ENCODE measurements at regions not wholly inside any gene's neighbourhood (a gene's known extent, or its start where the extent isn't known, plus 50 kb on each side); places are given as distances from the start of the nearest gene placed in this dataset.

DNA sequence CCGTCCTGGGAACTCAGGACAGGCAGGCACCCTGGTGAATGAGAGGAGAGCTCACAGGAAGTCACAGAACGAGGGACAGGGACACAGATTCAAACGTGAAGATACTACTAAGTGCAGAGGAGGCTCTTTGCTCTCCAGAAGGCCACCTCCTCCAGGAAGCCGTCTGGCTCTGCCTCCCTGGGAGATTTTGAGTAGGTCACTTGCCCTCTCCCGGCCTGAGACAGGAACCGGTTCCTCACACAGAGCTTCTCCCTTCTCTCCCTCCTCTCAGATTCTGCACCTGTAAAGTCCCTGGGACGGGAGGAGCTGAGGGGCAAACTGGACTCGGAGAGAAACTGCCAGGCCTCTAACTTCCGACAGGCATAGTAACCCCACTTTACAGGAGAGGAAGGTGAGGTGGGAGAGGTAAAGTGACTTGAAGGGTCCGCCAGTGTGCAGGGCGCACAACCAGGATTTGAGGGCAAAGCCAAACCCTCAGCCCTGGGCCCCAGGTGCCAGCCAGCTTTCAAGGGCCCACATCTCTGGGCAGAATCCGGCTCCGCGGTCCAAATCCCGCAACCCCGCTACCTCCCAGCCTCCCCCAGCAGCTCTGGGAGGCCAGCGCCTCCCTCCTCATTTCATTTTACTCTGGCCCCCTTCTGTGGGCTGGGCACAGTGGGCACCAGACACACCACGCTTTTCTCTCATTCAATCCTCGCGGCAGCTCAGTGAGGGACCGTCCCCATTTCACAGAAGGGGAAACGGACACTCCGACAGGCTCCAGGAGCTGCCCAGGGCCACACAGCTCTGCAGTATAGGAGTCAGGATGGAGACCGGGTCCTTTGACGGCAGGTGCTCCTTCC is 150.2 kb downstream of the SMAD6 start (continued):
- TF ChIP-seq, protein P1, sequence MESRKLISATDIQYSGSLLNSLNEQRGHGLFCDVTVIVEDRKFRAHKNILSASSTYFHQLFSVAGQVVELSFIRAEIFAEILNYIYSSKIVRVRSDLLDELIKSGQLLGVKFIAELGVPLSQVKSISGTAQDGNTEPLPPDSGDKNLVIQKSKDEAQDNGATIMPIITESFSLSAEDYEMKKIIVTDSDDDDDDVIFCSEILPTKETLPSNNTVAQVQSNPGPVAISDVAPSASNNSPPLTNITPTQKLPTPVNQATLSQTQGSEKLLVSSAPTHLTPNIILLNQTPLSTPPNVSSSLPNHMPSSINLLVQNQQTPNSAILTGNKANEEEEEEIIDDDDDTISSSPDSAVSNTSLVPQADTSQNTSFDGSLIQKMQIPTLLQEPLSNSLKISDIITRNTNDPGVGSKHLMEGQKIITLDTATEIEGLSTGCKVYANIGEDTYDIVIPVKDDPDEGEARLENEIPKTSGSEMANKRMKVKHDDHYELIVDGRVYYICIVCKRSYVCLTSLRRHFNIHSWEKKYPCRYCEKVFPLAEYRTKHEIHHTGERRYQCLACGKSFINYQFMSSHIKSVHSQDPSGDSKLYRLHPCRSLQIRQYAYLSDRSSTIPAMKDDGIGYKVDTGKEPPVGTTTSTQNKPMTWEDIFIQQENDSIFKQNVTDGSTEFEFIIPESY (CRISPR knock-in tag; IDR thresholded peaks at IDR 0.05): peak; percentile 80; the same call in 1 of the 2 replicates

GRCh38 chr15:66854012-66854965 is 152.3 kb downstream of the SMAD6 start:
- FAIRE-seq (no peak), DNase-seq (ENCODE audit: extremely low read depth in 1 of 4, low spot score in 3 of 4) (no peak), ATAC-seq (no peak)
- no peaks in the 10 kb centered on the region for H4K20me1 ChIP-seq (replicated peaks; ENCODE audit: control insufficient read depth, insufficient read depth, low read length)
- no peak for TF ChIP-seq HMGN3 (IDR thresholded peaks at IDR 0.05; ENCODE audit: borderline replicate concordance, extremely low read depth, insufficient read length, low read depth, low read length)
- TF ChIP-seq CHAMP1 (IDR thresholded peaks at IDR 0.05): no peak
- no peak for TF ChIP-seq E2F1 (CRISPR knock-in tag; IDR thresholded peaks at IDR 0.05)
- peak; percentile 33; the same call in 1 of the 2 replicates for TF ChIP-seq EGR1 (conservative IDR thresholded peaks at IDR 0.05)
- TF ChIP-seq FOSL1 (tag; conservative IDR thresholded peaks at IDR 0.05): 0 out of 2 replicates have a peak, but pooled peaks have one; percentile 15
- TF ChIP-seq PML (IDR thresholded peaks at IDR 0.05; ENCODE audit: low read length): no peak
- TF ChIP-seq PURB (CRISPR knock-in tag; IDR thresholded peaks at IDR 0.05; ENCODE audit: low read depth): no peak
- TF ChIP-seq CBFA2T3 (IDR thresholded peaks at IDR 0.05): no peak
- H3K9ac ChIP-seq (ENCODE audit: insufficient read depth in 1 of 2, low read depth in 2 of 2, low read length in 2 of 2): peak overlapping the region in 1 of 2 experiments; percentile 84; a peak in 2 of 4 replicates
- WGBS (ENCODE audit: insufficient coverage, low coverage, missing lambda C conversion rate): 31% methylated on average over 18 of the region's 23 CpGs
- intact Hi-C loops (cut with micrococcal nuclease) (loop anchor here (5.0 to 10.0 kb wide), 6 partner anchors 52 to 359 kb away; partner anchors contain the start of gene SNAPC5), in situ Hi-C loops (cut with MboI) (loop anchor here (10.0 kb wide), 1 partner anchor 259 kb away; no protein-coding TSS in a partner anchor)
- ChIA-PET POLR2A (interaction anchor here (0.7 to 1.0 kb wide), 3 partner anchors 51 to 272 kb away, joined by 3 read pairs; no protein-coding TSS in a partner anchor), CTCF (ENCODE audit: low intra/inter-chr PET ratio) (interaction anchor here (0.8 to 6.1 kb wide), 3 partner anchors 50 to 79 kb away, joined by 6 to 37 read pairs (median 9); no protein-coding TSS in a partner anchor)
- H3K9me1 ChIP-seq (ENCODE audit: control insufficient read depth, insufficient read depth, low read length): no peaks in the 10 kb centered on the region
- BruUV-seq (replicated peaks): no TSS peak
- no peaks in the 10 kb centered on the region for H3K36me3 ChIP-seq (ENCODE audit: control insufficient read depth, insufficient read depth, low read length)
- H3K4me3 ChIP-seq: no peak overlapping the region
- H3K4me2 ChIP-seq (ENCODE audit: insufficient read depth, low read length): peak overlapping the region; percentile 64
- no peak overlapping the region for H3K27ac ChIP-seq (ENCODE audit: extremely low read depth, low read depth, low read length)
- peak overlapping the region; percentile 88 for H2AFZ ChIP-seq (ENCODE audit: low read depth, low read length)
- H3K79me2 ChIP-seq (ENCODE audit: control insufficient read depth, insufficient read depth, low read length): no peaks in the 10 kb centered on the region
- no peaks in the 10 kb centered on the region for H3K27me3 ChIP-seq (ENCODE audit: control insufficient read depth in 2 of 2, insufficient read depth in 2 of 2, low read length in 2 of 2)
- peaks cover 24 to 36% of the 10 kb centered on the region in 2 experiments; a peak in 4 of 5 replicates for H3K4me1 ChIP-seq (replicated peaks in 1 of 2; ENCODE audit: control insufficient read depth in 2 of 2, insufficient read depth in 2 of 2, low read length in 2 of 2)
- H3K9me3 ChIP-seq (replicated peaks; ENCODE audit: control insufficient read depth, insufficient read depth, low read depth, low read length): no peaks in the 10 kb centered on the region
